GM10266 (cell line): ENCODE measurements at regions not wholly inside any gene's neighbourhood (a gene's known extent, or its start where the extent isn't known, plus 50 kb on each side); places are given as distances from the start of the nearest gene placed in this dataset.
"Not testable (repeated sequence)": the region's sequence is repeated elsewhere in the genome, so short reads cannot be mapped to it uniquely, and the experiment has no call there.

Source experiments
- DNase-seq: peaks from one replicate; pipeline ENCODE4 v3.0.0; 2012; ENCODE audit errors: extremely low spot score
- TF ChIP-seq, protein P1 (sequence below): IDR thresholded peaks from 2 replicates; pipeline ENCODE4 v1.5.1; 2012; ENCODE audit warnings: mild to moderate bottlenecking, low read depth; ENCODE audit not compliant: control insufficient read depth, insufficient read depth; ENCODE audit errors: missing control alignments

GRCh38 chr14:30395065-30395464 lies 163.9 kb upstream of the G2E3 start:
- TF ChIP-seq, protein P1, sequence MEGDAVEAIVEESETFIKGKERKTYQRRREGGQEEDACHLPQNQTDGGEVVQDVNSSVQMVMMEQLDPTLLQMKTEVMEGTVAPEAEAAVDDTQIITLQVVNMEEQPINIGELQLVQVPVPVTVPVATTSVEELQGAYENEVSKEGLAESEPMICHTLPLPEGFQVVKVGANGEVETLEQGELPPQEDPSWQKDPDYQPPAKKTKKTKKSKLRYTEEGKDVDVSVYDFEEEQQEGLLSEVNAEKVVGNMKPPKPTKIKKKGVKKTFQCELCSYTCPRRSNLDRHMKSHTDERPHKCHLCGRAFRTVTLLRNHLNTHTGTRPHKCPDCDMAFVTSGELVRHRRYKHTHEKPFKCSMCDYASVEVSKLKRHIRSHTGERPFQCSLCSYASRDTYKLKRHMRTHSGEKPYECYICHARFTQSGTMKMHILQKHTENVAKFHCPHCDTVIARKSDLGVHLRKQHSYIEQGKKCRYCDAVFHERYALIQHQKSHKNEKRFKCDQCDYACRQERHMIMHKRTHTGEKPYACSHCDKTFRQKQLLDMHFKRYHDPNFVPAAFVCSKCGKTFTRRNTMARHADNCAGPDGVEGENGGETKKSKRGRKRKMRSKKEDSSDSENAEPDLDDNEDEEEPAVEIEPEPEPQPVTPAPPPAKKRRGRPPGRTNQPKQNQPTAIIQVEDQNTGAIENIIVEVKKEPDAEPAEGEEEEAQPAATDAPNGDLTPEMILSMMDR = no peak

DNA sequence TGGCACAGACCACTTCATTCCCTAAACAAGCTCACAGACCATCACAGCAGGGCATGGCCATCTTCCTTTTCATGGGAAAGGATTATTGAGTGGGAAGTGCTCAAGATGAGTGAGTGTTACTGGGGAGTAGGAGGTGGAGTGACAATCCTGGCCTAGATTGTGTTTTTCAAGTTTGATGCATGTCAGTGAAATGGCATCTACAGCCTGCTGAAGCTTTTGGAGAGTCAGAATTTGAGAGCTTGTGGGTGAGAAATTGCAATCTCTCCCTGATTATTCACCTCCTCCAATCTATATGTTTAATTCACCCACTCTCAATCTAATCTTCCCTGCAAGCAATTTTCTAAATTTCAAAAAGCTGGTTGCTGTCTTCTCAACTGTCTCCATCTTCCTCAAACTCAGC lies 156.1 kb upstream of the G2E3 start:
- TF ChIP-seq, protein P1 = no peak

More at GRCh38 chr14:30395065-30395464, 163.9 kb upstream of the G2E3 start:
- DNase-seq = no peak

DNA sequence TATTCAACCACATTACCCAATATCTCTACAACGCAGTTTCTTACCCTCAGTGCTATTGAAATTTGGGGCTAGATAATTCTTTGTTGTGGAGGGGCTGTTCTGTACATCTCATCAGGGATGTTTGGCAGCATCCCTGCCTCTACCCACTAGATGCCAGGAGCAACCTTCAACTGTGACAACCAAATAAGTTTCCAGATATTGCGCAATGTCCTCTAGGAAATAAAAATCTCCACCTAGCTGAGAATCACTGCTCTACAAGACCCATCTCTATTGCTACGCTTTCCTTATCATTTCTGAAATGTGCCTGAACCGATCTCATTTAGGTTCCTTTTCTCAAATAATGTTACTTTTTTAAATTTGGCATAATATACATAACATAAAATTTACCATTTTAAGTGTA lies 155.2 kb upstream of the G2E3 start:
- TF ChIP-seq, protein P1 = no peak
- no peak for DNase-seq

More for the DNA sequence above, 156.1 kb upstream of the G2E3 start:
- DNase-seq = no peak

GRCh38 chr14:30409508-30410015 lies 149.4 kb upstream of the G2E3 start:
- not testable (repeated sequence) for DNase-seq

GRCh38 chr14:30410986-30411385 lies 148.0 kb upstream of the G2E3 start:
- TF ChIP-seq, protein P1 = no peak
- no peak for DNase-seq

DNA sequence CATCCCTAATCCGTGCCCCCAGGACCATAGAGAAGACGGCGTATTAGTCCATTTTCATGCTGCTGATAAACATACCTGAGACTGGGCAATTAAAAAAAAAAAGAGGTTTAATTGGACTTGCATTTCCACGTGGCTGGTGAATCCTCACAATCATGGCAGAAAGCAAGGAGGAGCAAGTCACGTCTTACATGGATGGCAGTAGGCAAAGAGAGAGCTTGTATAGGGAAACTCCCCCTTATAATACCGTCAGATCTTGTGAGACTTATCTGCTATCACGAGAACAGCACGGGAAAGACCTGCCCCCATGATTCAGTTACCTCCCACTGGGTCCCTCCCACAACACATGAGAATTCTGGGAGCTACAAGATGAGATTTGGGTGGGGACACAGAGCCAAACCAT lies 145.8 kb upstream of the G2E3 start:
- DNase-seq = not testable (repeated sequence)

DNA sequence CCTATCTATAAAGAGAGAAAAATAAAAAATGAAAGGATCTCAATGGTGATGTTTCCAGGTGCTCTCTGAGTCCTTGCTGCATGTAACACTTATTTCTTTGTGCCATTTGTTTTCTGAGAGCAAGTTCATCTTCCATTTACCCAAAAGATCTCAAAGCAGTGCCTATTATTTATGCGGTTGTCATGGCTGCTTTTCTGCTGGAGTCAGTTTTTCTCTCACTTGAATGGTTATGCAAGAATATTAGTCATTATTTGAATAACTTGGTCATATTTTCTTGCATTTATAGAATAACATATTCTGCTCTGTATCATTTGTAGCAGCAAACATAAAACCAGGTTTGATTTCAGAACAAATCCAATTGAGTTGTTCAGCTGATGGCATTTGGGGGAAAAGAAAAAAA lies 141.8 kb upstream of the G2E3 start:
- no peak for DNase-seq

GRCh38 chr14:30417999-30418398 lies 141.0 kb upstream of the G2E3 start:
- DNase-seq = no peak

More for the DNA sequence above, 141.8 kb upstream of the G2E3 start:
- TF ChIP-seq, protein P1 = no peak

More at GRCh38 chr14:30417999-30418398, 141.0 kb upstream of the G2E3 start:
- TF ChIP-seq, protein P1 = no peak
